ENCODE measurements at regions not wholly inside any gene's neighbourhood (a gene's known extent, or its start where the extent isn't known, plus 50 kb on each side); places are given as distances from the start of the nearest gene placed in this dataset.
"Not testable (repeated sequence)": the region's sequence is repeated elsewhere in the genome, so short reads cannot be mapped to it uniquely, and the experiment has no call there.

DNA sequence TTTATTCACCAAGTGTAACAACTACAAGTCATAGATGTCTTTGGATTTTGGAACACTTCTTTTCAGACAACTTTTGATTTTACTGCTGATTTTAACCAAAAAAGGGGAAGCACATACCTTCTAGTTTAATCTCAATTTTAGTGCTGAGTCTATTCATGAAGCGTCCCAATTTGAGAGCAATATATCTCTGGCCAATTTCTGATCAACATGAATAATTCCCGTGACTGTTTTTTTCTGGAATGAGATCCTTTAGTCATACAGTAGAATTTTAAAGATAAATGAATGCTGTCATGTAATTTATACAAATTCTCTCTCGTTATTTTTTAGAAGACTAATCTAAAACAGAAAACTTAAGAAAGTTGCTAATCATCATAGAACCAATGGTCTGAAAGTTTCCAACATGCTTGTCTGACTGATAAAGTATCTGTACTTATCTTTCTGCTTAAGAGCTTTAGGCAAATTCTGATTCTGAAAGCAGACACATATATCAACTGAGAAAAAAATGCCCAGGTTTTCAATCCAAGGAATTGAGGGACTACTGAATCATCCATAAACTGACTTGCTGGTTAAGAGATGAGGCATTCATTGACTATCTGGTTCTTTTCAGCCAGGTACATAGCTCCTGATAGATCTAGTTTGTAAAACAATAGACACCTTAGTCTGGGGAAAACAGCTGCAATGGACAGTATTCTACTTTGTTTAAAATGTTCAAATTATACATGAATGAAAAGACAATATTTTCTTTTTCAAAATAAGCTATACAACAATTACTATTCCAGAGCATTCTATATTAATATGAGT, 657.5 kb downstream of the RFPL4B start:
- DNase-seq, result no peak
- H3K27me3 Mint-ChIP-seq, result no peaks in the 10 kb centered on the region
- no peak overlapping the region for H3K27ac Mint-ChIP-seq
- H3K36me3 Mint-ChIP-seq (ENCODE audit: low read depth), result no peaks in the 10 kb centered on the region
- no peak overlapping the region for H3K4me3 Mint-ChIP-seq
- no peaks in the 10 kb centered on the region for H3K9me3 Mint-ChIP-seq
- H3K4me1 Mint-ChIP-seq (ENCODE audit: low read depth), result no peaks in the 10 kb centered on the region

DNA sequence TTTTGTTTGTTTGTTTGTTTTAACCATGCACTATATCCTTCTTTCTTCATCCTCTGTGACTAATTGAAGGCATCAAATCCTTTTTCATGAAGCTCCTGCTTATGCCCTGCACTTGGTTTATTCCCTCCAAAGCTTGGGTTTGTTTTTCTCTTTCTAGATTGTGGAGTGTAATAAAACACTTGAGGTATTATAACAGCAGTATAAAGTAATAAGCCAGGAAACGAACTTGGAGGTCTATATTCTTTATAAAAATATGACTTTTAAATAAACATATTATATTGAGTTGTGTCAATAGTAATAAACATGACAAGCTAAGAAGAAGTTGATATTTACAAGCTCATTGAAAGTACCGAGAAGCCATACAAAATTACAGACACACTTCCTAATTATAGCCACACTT, 659.4 kb downstream of the RFPL4B start:
- Mint-ChIP-seq H3K4me1 (ENCODE audit: low read depth) (no peaks in the 10 kb centered on the region), H3K27me3 (no peaks in the 10 kb centered on the region), H3K9me3 (no peaks in the 10 kb centered on the region), H3K27ac (no peak overlapping the region), H3K36me3 (ENCODE audit: low read depth) (no peaks in the 10 kb centered on the region), H3K4me3 (no peak overlapping the region)
- no peak for DNase-seq

DNA sequence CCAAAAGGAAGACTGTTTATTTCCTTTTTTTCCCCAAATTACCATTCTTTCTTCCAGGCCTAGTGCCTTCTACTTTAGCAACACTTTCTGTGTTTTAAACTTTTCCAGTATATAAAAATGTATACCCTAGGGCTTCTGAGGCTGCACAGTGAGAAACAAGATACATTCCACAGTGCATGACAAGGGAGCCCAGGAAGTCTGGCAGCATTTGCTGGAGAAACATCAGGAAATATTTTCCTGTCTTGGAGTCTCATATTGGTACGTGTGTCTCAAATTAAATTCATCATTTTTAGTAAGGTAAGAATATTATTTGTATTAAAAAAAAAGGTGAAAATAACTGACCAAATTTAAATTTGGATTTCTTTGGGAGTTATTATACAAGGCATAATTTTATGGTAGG, 662.6 kb downstream of the RFPL4B start:
- no peak overlapping the region for H3K27ac Mint-ChIP-seq
- no peaks in the 10 kb centered on the region for H3K4me1 Mint-ChIP-seq (ENCODE audit: low read depth)
- H3K27me3 Mint-ChIP-seq, result no peaks in the 10 kb centered on the region
- no peak for DNase-seq
- H3K4me3 Mint-ChIP-seq, result no peak overlapping the region
- no peaks in the 10 kb centered on the region for H3K9me3 Mint-ChIP-seq
- H3K36me3 Mint-ChIP-seq (ENCODE audit: low read depth), result no peaks in the 10 kb centered on the region

DNA sequence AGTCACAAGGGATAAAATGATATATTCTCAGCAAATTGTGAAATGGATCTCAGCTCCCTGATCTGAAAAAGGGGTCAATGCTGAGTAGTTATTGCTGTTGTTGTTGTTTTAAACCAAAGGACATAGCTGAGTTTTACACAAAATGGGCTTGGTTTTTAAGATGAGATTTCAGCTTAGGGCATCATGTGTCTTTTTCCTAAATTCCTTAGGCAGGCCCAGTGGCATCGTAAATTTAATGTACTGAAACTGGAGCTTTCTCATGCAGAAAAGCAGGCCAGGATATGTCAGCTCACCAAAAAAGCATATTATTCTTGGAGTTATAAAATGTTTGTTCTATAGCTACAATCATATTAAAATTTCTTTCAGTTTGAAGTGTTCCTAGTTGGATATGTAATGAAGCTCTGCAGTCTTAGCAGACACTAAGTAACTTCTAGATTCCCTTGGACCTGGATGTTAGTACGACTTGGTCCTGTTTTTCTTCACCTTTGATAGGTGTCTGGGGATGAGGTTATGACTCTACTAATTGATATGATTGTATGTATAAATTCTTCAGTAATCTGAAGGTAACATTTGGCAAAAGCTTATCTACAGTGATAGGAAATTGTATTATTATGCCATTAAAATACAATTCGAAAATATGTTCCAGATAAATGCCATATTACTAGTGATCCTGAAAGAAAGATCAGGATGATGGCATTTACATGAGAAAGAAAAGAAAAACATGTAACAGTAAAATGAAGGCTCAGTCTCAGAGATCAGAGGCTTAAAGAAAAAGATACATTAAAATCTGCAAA, 663.3 kb downstream of the RFPL4B start:
- Mint-ChIP-seq H3K4me3 (no peak overlapping the region), H3K36me3 (ENCODE audit: low read depth) (no peaks in the 10 kb centered on the region), H3K27ac (no peak overlapping the region), H3K9me3 (no peaks in the 10 kb centered on the region), H3K4me1 (ENCODE audit: low read depth) (no peaks in the 10 kb centered on the region), H3K27me3 (no peaks in the 10 kb centered on the region)
- no peak for DNase-seq

DNA sequence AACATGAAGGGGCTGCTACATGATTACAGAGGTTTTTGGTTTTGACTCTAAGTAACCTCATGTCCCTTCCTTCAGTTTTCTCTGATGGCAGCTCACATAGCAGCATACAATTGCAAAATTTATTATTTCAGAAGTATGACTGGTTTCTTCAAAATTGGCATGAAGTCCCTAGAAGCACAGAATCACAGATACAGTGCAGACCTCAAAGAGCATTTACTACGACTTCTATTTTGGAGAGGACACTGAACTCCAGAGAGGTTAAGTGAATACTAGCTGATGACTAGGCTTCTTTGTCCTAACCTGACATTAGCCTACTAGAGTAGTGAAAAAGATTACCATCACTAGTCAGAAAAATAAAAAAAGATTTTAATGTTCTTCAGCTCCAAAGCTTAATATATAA, 664.3 kb downstream of the RFPL4B start:
- H3K4me3 Mint-ChIP-seq, result no peak overlapping the region
- DNase-seq, result no peak
- H3K27ac Mint-ChIP-seq, result no peak overlapping the region
- no peaks in the 10 kb centered on the region for H3K4me1 Mint-ChIP-seq (ENCODE audit: low read depth)
- H3K27me3 Mint-ChIP-seq, result no peaks in the 10 kb centered on the region
- H3K36me3 Mint-ChIP-seq (ENCODE audit: low read depth), result no peaks in the 10 kb centered on the region
- H3K9me3 Mint-ChIP-seq, result no peaks in the 10 kb centered on the region

DNA sequence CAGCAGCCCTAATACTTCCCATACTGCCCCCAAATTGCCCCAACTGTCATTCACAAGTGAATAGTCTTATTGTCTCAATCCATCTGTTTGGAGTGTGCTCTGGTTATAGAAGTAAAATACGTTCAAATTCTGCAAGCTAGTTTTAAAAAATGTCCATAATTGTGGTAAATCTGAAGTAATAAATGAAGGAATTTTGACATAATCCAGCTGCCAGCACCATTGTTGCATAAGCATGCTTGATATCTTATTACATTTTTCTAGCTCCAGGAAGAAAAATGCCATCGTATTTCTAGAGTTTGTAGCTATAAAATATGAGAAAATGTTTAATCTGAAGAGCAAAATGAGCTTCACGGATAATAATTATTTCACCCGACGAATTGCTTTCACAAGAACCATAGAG, 664.7 kb downstream of the RFPL4B start:
- H3K4me3 Mint-ChIP-seq, result no peak overlapping the region
- no peaks in the 10 kb centered on the region for H3K36me3 Mint-ChIP-seq (ENCODE audit: low read depth)
- no peaks in the 10 kb centered on the region for H3K9me3 Mint-ChIP-seq
- no peaks in the 10 kb centered on the region for H3K27me3 Mint-ChIP-seq
- H3K27ac Mint-ChIP-seq, result no peak overlapping the region
- DNase-seq, result no peak
- no peaks in the 10 kb centered on the region for H3K4me1 Mint-ChIP-seq (ENCODE audit: low read depth)

DNA sequence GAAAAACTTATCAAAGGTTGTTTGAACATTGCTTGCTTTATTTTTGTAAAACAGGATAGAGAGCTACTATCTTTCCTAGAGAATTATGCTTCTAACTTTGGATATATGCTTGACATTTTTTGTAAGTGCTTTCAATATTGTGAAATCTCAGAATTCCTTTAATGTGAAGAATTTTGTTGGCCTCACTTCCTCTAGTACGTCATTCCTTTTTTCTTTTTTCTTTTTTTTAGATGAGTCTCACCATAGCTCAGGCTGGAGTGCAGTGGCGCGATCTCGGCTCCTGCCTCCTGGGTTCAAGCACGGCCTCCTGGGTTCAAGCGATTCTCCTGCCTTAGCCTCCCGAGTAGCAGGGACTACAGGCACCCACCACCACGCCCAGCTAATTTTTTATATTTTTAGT, 668.1 kb downstream of the RFPL4B start:
- no peaks in the 10 kb centered on the region for H3K4me1 Mint-ChIP-seq (ENCODE audit: low read depth)
- DNase-seq, result no peak
- no peaks in the 10 kb centered on the region for H3K9me3 Mint-ChIP-seq
- H3K36me3 Mint-ChIP-seq (ENCODE audit: low read depth), result no peaks in the 10 kb centered on the region
- H3K27ac Mint-ChIP-seq, result no peak overlapping the region
- no peak overlapping the region for H3K4me3 Mint-ChIP-seq
- H3K27me3 Mint-ChIP-seq, result no peaks in the 10 kb centered on the region

DNA sequence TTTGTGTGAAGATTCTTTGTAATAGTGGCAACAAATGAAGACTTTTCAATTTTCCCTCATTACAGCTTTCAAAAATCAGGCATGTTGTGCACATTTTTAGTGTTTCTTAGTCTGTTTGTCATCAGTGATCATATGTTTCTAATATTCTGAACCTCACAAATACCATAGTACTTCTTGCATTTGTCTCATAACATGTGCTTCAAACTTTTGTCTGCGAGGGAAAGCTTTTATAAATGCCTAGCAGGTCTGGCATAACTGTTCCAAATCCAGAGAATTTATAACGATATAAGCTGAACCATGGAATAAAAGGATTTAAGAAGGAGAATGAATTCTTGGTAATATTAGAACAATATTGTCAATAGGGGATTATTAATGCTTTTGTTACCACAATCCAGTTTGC, 670.2 kb downstream of the RFPL4B start:
- no peaks in the 10 kb centered on the region for H3K27me3 Mint-ChIP-seq
- H3K36me3 Mint-ChIP-seq (ENCODE audit: low read depth), result no peaks in the 10 kb centered on the region
- no peak for DNase-seq

DNA sequence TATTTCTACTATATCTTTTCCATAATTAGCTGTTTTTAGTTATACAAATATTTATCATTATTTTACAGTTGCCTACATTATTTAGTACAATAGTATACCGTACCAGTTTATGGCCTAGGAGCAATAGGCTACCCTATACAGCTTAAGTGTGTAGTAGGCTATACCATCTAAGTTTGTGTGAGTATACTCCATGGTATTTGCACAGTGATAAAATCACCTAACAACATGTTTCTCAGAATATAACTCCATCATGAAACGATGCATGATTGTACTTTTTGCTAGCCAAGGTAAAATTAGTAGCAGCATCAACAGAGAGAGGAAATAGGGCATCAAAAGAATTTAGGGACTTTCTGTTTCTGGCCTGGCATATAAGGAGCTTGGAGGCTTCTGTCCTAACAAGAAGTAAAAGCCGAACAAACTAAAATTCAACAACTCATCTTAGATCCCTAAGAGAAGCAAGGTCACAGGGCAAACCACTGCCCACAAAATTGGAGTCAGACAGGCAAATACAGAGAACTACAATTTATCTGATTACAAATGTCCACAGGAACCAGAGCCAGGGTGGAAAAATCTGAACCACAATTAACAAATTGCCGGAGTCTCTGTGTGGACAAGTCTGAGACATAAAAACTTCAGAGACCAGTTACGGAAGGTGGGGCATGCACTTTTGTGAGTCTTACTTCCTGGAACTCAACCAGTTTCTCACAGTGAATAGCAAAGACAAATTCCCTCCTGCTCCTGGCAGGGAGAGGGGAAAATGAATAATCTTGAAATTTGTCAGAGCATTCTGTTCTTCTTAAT, 671.4 kb downstream of the RFPL4B start:
- no peaks in the 10 kb centered on the region for H3K36me3 Mint-ChIP-seq (ENCODE audit: low read depth)
- H3K27me3 Mint-ChIP-seq, result no peaks in the 10 kb centered on the region
- H3K4me1 Mint-ChIP-seq (ENCODE audit: low read depth), result no peaks in the 10 kb centered on the region
- no peak for DNase-seq
- H3K27ac Mint-ChIP-seq, result no peak overlapping the region
- no peaks in the 10 kb centered on the region for H3K9me3 Mint-ChIP-seq
- H3K4me3 Mint-ChIP-seq, result no peak overlapping the region

More for the DNA sequence above, 670.2 kb downstream of the RFPL4B start:
- Mint-ChIP-seq H3K4me1 (ENCODE audit: low read depth) (no peaks in the 10 kb centered on the region), H3K4me3 (no peak overlapping the region), H3K9me3 (no peaks in the 10 kb centered on the region), H3K27ac (no peak overlapping the region)

DNA sequence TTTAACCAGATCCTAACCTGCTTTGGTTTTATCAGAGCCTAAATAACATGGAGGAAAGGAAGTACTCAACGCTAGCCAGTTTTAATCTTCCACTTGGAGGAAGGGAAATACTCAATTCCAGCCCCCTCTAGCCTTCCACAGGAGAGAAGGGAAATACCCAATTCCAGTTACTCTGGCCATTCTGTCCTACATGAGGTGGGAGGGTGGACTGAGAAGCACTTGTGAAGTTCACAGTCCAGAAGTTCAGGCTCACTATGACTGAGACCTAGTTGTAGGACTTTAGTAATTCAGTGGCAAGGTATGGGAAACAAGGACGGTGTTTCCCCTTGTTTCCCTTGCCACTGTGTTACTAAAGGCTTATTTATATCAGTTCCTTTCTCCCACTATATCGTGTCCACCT, 672.0 kb downstream of the RFPL4B start:
- no peak overlapping the region for H3K4me3 Mint-ChIP-seq
- no peaks in the 10 kb centered on the region for H3K27me3 Mint-ChIP-seq
- no peak for DNase-seq
- no peaks in the 10 kb centered on the region for H3K36me3 Mint-ChIP-seq (ENCODE audit: low read depth)
- no peaks in the 10 kb centered on the region for H3K9me3 Mint-ChIP-seq
- no peak overlapping the region for H3K27ac Mint-ChIP-seq
- no peaks in the 10 kb centered on the region for H3K4me1 Mint-ChIP-seq (ENCODE audit: low read depth)

DNA sequence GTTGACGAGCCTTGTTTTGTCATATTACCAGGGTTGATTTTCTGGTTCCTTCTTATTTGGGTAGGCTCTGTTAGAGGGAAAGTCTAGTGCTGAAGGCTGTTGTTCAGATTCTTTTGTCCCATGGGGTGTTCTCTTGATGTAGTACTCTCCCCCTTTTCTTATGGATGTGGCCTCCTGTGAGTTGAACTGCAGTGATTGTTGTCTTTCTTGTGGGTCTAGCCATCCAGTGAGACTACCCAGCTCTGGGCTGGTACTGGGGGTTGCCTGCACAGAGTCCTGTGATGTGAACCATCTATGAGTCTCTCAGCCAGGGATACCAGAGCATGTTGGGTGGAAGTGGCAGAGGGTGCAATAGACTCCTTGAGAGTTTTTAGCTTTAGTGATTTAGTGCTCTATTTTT, 680.6 kb downstream of the RFPL4B start:
- H3K9me3 Mint-ChIP-seq, result no peaks in the 10 kb centered on the region
- H3K4me3 Mint-ChIP-seq, result no peak overlapping the region
- H3K27me3 Mint-ChIP-seq, result no peaks in the 10 kb centered on the region
- H3K27ac Mint-ChIP-seq, result no peak overlapping the region
- H3K4me1 Mint-ChIP-seq (ENCODE audit: low read depth), result no peaks in the 10 kb centered on the region
- no peak for DNase-seq
- no peaks in the 10 kb centered on the region for H3K36me3 Mint-ChIP-seq (ENCODE audit: low read depth)

DNA sequence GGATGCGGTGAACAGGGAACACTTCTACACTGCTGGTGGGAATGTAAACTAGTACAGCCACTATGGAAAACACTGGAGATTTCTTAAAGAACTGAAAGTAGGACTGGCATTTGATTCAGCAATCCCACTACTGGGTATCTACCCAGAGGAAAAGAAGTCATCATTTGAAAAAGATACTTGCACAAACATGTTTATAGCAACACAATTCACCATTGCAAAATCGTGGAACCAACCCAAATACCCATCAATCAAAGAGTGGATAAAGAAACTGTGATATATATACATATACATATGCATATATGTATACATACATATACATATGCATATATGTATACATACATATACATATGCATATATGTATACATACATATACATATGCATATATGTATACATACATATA, 682.0 kb downstream of the RFPL4B start:
- not testable (repeated sequence) for H3K4me1 Mint-ChIP-seq (ENCODE audit: low read depth); H3K36me3 Mint-ChIP-seq (ENCODE audit: low read depth); H3K27me3 Mint-ChIP-seq; DNase-seq; H3K9me3 Mint-ChIP-seq; H3K4me3 Mint-ChIP-seq; H3K27ac Mint-ChIP-seq

DNA sequence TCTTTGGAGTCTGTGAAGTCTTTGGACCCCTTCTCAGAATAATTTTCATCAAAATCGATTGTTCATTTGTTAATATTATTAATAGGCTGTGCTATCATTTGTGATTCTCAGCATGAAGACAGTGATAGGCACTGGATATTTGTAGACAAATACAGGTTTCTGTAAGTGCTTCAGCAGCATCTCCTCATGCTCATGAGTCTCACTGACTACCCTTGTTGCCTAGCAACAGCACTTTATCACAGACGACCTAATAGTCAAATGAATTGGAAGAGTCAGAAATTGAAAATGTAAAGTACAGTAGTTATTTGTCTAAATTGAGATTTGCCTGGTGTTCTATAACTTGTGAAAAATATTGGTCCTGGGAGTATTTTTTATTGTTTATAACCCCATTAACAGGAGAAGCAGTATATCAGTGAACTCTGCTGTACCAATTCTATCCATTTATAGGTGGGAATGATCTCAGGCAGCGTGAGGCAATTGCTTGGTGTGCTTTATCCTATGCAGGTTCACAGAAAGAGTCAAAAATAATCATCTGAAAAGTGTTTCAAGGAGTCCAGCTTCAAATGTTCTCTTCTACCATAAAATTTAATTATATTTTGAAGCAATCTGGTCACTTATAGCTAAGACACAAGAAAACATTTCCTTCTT, 684.6 kb downstream of the RFPL4B start:
- no peaks in the 10 kb centered on the region for H3K36me3 Mint-ChIP-seq (ENCODE audit: low read depth)
- H3K9me3 Mint-ChIP-seq, result no peaks in the 10 kb centered on the region
- no peaks in the 10 kb centered on the region for H3K27me3 Mint-ChIP-seq
- no peak overlapping the region for H3K4me3 Mint-ChIP-seq
- no peak overlapping the region for H3K27ac Mint-ChIP-seq
- no peak for DNase-seq
- no peaks in the 10 kb centered on the region for H3K4me1 Mint-ChIP-seq (ENCODE audit: low read depth)

DNA sequence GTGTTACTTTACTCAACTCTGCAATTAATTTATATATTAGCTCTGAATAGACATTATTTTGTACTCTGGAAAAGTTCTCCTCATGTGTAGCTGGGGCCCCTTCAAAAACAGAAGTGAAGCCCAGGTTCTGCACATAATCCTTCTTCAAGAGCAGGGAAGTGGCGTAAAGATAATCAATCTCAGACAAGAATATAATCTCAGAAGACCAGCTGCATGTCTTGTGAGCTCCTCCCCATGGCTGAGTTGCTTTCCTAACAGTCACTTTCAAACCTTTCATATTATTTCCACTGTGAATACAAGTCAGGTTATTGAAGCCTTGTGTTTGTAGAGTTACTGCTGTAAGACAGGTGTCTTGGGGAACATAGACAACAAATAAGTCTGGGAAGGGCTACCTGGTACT, 691.9 kb downstream of the RFPL4B start:
- H3K36me3 Mint-ChIP-seq (ENCODE audit: low read depth), result no peaks in the 10 kb centered on the region
- no peaks in the 10 kb centered on the region for H3K27me3 Mint-ChIP-seq
- no peak for DNase-seq
- H3K27ac Mint-ChIP-seq, result no peak overlapping the region
- H3K4me1 Mint-ChIP-seq (ENCODE audit: low read depth), result no peaks in the 10 kb centered on the region
- H3K9me3 Mint-ChIP-seq, result peaks cover 2% of the 10 kb centered on the region
- H3K4me3 Mint-ChIP-seq, result no peak overlapping the region
